T-helper 2 cell treated with Interferon-gamma antibody and Interleukin-4, amounts not matched to agents 5 μg/mL and 100 μg/mL, for 36 hours (primary cell): ENCODE measurements at regions not wholly inside any gene's neighbourhood (a gene's known extent, or its start where the extent isn't known, plus 50 kb on each side); places are given as distances from the start of the nearest gene placed in this dataset.
"Not testable (repeated sequence)": the region's sequence is repeated elsewhere in the genome, so short reads cannot be mapped to it uniquely, and the experiment has no call there.

Experiments used
- DNase-seq: peaks from one replicate; pipeline ENCODE4 v3.0.0; 2021; ENCODE audit warnings: low spot score
- H3K27ac Mint-ChIP-seq: one replicate; pipeline ENCODE4 v1.8.0; 2021; ENCODE audit warnings: mild to moderate bottlenecking, mixed read lengths
- H3K27me3 Mint-ChIP-seq: one replicate; pipeline ENCODE4 v1.8.0; 2021; ENCODE audit warnings: low read depth, mixed read lengths
- H3K36me3 Mint-ChIP-seq: one replicate; pipeline ENCODE4 v1.8.0; 2021; ENCODE audit warnings: low read depth, mixed read lengths
- H3K4me1 Mint-ChIP-seq: one replicate; pipeline ENCODE4 v1.8.0; 2021; ENCODE audit warnings: low read depth, mixed read lengths
- H3K4me3 Mint-ChIP-seq: one replicate; pipeline ENCODE4 v1.8.0; 2022; ENCODE audit warnings: mild to moderate bottlenecking, moderate library complexity, mixed read lengths
- H3K9me3 Mint-ChIP-seq: one replicate; pipeline ENCODE4 v1.8.0; 2021; ENCODE audit warnings: mixed read lengths

DNA sequence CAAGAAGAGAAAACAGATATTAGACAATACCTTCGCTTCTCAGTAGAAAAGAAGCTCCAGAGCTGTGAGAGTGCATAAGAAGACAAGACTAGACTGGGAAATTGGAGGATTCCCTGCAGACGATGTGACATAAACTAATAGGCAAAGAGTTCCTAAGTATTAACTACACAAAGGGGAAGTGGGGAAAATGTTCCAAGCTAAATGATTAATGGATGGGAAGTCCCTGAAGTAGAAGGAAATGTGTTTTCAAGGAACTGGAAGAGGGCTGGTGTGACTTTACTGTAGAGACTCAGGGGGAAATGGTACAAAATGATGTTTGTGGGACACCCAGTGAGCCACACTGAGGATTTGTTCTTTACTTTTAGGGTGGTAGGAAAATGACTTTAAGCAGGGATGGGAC, 69.7 kb upstream of the DCLK2 start:
- no peak overlapping the region for H3K27ac Mint-ChIP-seq
- H3K4me3 Mint-ChIP-seq: no peak overlapping the region
- H3K4me1 Mint-ChIP-seq: peaks cover 4% of the 10 kb centered on the region
- H3K36me3 Mint-ChIP-seq: no peaks in the 10 kb centered on the region
- H3K9me3 Mint-ChIP-seq: no peaks in the 10 kb centered on the region
- DNase-seq: no peak
- H3K27me3 Mint-ChIP-seq: peaks cover 11% of the 10 kb centered on the region

DNA sequence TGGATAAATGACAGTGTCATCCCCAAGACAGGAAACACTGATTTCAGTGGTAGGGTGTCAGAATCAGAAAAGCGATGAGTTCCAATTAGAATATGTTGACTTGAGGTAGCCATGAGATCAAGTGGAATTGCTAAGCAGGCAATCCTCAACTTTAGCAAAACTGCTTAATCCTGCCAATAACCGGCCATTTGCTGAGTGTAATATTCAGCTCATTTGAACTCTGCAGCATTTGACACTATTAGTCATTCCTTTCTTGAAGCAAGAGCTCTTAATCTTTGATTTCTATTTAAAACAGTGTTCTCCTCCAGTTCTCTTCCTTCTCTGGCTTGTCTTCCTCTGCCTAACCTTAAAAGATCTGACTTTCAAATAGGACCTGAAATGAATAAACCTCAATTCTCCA, 68.7 kb upstream of the DCLK2 start:
- Mint-ChIP-seq H3K4me1 (peaks cover 4% of the 10 kb centered on the region), H3K27ac (no peak overlapping the region), H3K27me3 (peaks cover 10% of the 10 kb centered on the region), H3K9me3 (no peaks in the 10 kb centered on the region), H3K36me3 (no peaks in the 10 kb centered on the region), H3K4me3 (no peak overlapping the region)
- no peak for DNase-seq

DNA sequence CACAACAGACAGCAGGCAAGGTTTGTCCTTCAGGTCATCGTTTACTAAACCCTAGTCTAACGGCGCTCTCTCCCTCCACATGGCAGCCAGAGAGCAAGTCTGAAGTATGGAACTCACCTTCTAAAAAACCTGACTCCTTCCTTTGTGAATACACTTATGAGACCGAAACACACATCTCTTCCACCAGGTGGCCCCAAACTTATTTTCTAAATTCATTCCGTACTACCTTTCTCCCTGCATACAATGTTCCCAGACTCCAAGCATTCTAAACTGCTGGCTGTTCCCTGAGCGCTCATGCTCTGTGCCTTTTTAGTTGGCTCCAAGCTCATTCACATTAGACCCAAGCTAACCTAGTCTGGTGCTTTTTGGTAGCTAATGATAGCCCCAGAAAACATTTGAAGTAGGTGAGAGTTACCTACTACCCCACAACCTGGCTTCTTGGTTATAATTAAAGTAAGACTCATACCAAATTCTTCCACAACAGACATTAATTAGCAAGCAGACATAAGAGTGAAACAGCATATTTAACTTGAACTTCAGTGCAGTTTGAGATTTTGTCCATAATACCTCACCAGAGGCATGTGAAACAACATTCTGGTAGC, 67.6 kb upstream of the DCLK2 start:
- DNase-seq: no peak
- peaks cover 3% of the 10 kb centered on the region for H3K4me1 Mint-ChIP-seq

DNA sequence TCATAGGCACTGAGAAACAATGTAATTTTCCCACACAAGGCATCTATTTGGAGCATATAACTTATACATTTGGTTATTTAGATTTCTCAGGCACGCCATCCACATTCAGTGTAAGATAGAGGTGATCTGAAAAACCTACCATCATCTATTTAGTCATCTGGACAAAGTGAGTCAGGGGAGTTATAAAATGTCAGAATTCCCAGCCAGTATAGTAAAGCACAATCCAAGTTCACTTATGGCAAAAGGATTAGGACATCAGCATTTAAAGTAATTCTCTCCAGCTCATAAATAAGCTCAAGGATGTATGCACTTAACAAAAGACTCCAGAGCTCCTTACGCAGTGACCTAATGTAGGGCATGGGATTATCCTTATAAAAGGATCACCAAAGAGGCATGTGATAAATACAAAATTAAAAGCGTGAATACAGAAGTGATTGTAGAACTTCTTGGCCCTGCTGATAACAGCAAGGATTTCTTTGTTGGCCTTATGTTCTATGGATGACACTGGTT, 65.3 kb upstream of the DCLK2 start:
- H3K27me3 Mint-ChIP-seq: no peaks in the 10 kb centered on the region
- no peaks in the 10 kb centered on the region for H3K4me1 Mint-ChIP-seq
- no peak for DNase-seq
- no peak overlapping the region for H3K27ac Mint-ChIP-seq
- no peaks in the 10 kb centered on the region for H3K36me3 Mint-ChIP-seq
- H3K4me3 Mint-ChIP-seq: no peak overlapping the region
- H3K9me3 Mint-ChIP-seq: no peaks in the 10 kb centered on the region

More for the DNA sequence above, 67.6 kb upstream of the DCLK2 start:
- Mint-ChIP-seq H3K36me3 (no peaks in the 10 kb centered on the region), H3K27me3 (peaks cover 8% of the 10 kb centered on the region), H3K27ac (no peak overlapping the region), H3K4me3 (no peak overlapping the region), H3K9me3 (no peaks in the 10 kb centered on the region)

DNA sequence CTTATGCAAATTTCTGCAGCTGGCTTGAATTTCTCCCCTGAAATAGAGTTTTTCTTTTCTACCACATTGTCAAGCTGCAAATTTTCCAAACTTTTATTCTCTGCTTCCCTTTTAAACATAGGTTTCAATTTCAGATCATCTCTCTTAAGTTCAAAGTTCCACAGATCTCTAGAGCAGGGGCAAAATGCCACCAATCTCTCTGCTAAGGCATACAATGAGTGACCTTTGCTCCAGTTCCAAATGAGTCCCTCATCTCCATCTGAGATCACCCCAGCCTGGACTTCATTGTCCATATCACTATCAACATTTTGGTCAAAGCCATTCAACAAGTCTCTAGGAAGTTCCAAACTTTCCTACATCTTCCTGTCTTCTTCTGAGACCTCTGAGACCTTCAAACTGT, 62.3 kb upstream of the DCLK2 start:
- not testable (repeated sequence) for H3K4me3 Mint-ChIP-seq, H3K27ac Mint-ChIP-seq, H3K36me3 Mint-ChIP-seq, H3K4me1 Mint-ChIP-seq, DNase-seq, H3K9me3 Mint-ChIP-seq
- H3K27me3 Mint-ChIP-seq: peaks cover 10% of the 10 kb centered on the region

DNA sequence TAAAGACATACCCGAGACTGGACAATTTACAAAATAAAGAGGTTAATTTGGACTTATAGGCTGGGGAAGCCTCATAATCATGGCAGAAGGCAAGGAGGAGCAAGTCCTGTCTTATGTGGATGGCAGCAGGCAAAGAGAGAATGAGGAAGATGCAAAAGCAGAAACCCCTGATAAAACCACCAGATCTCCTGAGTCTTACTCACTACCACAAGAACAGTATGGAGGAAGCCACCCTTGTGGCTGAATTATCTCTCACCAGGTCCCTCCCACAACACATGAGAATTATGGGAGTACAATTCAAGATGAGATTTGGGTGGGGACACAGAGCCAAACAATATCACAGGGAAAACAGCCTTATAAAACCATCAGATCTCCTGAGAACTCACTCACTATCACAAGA, 61.6 kb upstream of the DCLK2 start:
- not testable (repeated sequence) for H3K9me3 Mint-ChIP-seq, H3K27ac Mint-ChIP-seq, H3K4me1 Mint-ChIP-seq, H3K4me3 Mint-ChIP-seq, H3K36me3 Mint-ChIP-seq, DNase-seq
- peaks cover 10% of the 10 kb centered on the region for H3K27me3 Mint-ChIP-seq

DNA sequence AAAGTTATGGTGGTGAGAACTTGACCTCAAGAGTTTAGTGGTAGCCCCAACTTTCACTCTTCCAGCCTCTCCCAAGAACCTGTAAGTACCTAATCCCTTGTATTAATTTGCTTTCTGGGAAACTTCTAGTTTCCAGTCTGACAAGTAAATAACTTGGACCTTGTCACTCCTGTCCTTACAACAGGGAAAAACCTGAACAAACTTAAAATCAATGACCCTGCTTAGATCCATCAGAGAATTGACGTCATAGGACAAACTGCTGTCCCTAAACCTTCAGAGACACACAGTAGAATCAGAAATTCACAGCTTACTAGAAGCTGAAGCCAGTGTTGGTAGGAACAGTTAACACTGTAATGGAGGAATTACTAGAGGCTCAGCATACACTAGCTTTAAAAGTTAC, 60.0 kb upstream of the DCLK2 start:
- peaks cover 10% of the 10 kb centered on the region for H3K27me3 Mint-ChIP-seq
- no peak for DNase-seq
- H3K4me1 Mint-ChIP-seq: no peaks in the 10 kb centered on the region

DNA sequence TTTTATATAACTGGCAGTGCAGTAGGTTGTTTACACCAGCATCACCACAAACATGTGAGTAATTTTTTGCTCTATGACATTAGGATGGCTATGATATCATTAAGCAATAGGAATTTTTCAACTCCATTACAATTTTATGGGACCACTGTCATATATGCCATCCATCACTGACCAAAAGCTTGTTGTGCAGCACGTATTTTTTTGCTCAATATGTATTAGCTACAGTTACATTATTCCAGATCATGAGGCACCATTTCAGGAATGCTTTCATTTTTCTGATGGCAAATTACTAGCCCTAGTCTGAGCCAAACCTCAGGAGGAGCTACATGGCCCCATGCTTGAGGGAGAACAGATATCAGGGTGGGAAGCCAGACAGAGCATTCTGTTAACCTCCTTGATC, 56.8 kb upstream of the DCLK2 start:
- Mint-ChIP-seq H3K27ac (no peak overlapping the region), H3K27me3 (peaks cover 10% of the 10 kb centered on the region), H3K4me1 (no peaks in the 10 kb centered on the region), H3K4me3 (no peak overlapping the region), H3K36me3 (no peaks in the 10 kb centered on the region), H3K9me3 (peaks cover 5% of the 10 kb centered on the region)
- DNase-seq: no peak

More for the DNA sequence above, 60.0 kb upstream of the DCLK2 start:
- Mint-ChIP-seq H3K4me3 (no peak overlapping the region), H3K9me3 (no peaks in the 10 kb centered on the region), H3K27ac (no peak overlapping the region), H3K36me3 (no peaks in the 10 kb centered on the region)

DNA sequence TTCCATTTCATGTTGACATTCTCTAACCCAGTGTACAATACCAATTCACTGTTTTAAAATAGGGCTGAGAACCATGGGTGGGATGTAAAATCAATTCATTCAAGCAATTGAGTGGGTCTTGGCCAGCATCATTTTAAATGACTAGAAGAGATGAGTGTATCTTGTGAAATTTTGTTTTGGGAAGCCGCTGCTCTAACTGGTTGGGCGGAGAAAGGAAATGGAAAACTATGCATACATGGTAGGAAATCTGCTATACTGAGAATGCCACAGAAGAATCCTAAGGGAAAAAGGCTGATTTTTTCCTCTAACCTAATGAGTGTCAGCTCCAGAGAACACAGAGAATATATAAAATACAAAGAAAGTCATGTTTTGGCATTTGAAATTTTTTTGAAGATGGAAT, 54.8 kb upstream of the DCLK2 start:
- Mint-ChIP-seq H3K4me3 (no peak overlapping the region), H3K4me1 (no peaks in the 10 kb centered on the region), H3K27ac (no peak overlapping the region), H3K9me3 (peaks cover 12% of the 10 kb centered on the region), H3K27me3 (peaks cover 8% of the 10 kb centered on the region), H3K36me3 (no peaks in the 10 kb centered on the region)
- no peak for DNase-seq

DNA sequence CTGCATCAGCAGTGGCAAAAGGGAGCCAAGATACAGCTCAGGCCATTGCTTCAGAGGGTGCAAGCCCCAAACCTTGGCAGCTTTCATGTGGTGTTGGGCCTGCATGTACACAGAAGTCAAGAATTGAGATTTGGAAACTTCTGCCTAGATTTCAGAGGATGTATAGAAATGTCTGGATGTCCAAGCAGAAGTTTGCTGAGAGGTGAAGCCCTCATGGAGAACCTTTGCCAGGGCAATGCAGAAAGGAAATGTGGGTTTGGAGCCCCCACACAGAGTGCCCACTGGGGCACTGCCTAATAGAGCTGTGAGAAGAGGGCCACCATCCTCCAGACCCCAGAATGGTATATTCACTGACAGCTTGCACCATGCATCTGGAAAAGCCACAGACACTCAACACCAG, 51.3 kb upstream of the DCLK2 start:
- H3K27me3 Mint-ChIP-seq, H3K4me1 Mint-ChIP-seq, DNase-seq, H3K27ac Mint-ChIP-seq, H3K4me3 Mint-ChIP-seq, H3K36me3 Mint-ChIP-seq: not testable (repeated sequence)
- peaks cover 12% of the 10 kb centered on the region for H3K9me3 Mint-ChIP-seq
